Body of pancreas (tissue), 4 donors: ENCODE measurements at regions not wholly inside any gene's neighbourhood (a gene's known extent, or its start where the extent isn't known, plus 50 kb on each side); places are given as distances from the start of the nearest gene placed in this dataset.

Source experiments
- ATAC-seq: fragments of 150-250 bp; one replicate; pipeline ENCODE4 v1.9.1; 2016
- DNase-seq, 4 donors: peaks; one replicate each; pipeline ENCODE4 v3.0.0-alpha.2; 2019
- H3K27ac ChIP-seq, 4 donors: fragments of 200-600 bp; sonication (generic); 1 replicate in 3 of 4; 2 replicates in 1 of 4; pipeline versions ENCODE4 v1.5.1 to v1.6.1; 2016 to 2019; ENCODE audit warnings: mild to moderate bottlenecking in 1 of 4, mixed read lengths in 1 of 4, moderate library complexity in 1 of 4
- H3K27me3 ChIP-seq, 2 donors: fragments of 200-600 bp; sonication (generic); one replicate each; pipeline ENCODE4 v1.6.0; 2016; ENCODE audit warnings: mild to moderate bottlenecking in 1 of 2
- H3K36me3 ChIP-seq, 2 donors: fragments of 200-600 bp; sonication (generic); replicated peaks in 1 of 2; 2 replicates each; pipeline ENCODE4 v1.5.1; 2016; ENCODE audit warnings: low read depth in 2 of 2; ENCODE audit not compliant: insufficient read depth in 1 of 2
- H3K4me1 ChIP-seq: fragments of 200-600 bp; sonication (generic); one replicate; pipeline ENCODE4 v1.6.0; 2016
- H3K4me3 ChIP-seq, 2 donors: fragments of 200-600 bp; sonication (generic); 1 replicate in 1 of 2; 2 replicates in 1 of 2; pipeline ENCODE4 v1.5.1; 2016 to 2019
- H3K9me3 ChIP-seq, 3 donors: fragments of 200-600 bp; sonication (generic); 1 replicate in 2 of 3; 2 replicates in 1 of 3; pipeline ENCODE4 v1.5.1; 2016
- CTCF ChIP-seq, 7 experiments: fragments of 450-650 bp in 4 of 7; fragments of 200-600 bp in 3 of 7; sonication (generic) in 3 of 7; IDR thresholded peaks; one replicate each; pipeline ENCODE4 v1.5.1; 2016 to 2019; ENCODE audit warnings: antibody characterized with exemption in 7 of 7
- POLR2A ChIP-seq, 3 donors: fragments of 450-650 bp; IDR thresholded peaks; one replicate each; pipeline ENCODE4 v1.6.1; 2016; ENCODE audit warnings: antibody characterized with exemption in 3 of 3, mild to moderate bottlenecking in 2 of 3
- WGBS, 2 donors: methylation state at CpG; one replicate each; pipeline ENCODE4 v1.1.5; 2017; 5-methylcytosine and 5-hydroxymethylcytosine counted together
- intact Hi-C: fragments of 100-400 bp; cut with DNase I; formaldehyde crosslinking; loops from one replicate; pipeline ENCODE4 v1.15.1; 2023

GRCh38 chr11:133601641-133602040, 69.3 kb upstream of the OPCML start:
- H3K27me3 ChIP-seq: no peaks in the 10 kb centered on the region
- H3K27ac ChIP-seq: no peak overlapping the region
- no peaks in the 10 kb centered on the region for H3K36me3 ChIP-seq
- H3K4me3 ChIP-seq: no peak overlapping the region
- WGBS, 2 donors: 41 to 55% methylated on average over 3 of the region's 3 CpGs
- TF ChIP-seq CTCF (IDR thresholded peaks at IDR 0.05) (no peak), POLR2A (IDR thresholded peaks at IDR 0.05) (no peak)
- DNase-seq (no peak), ATAC-seq (no peak)
- intact Hi-C loops: no loop called here
- H3K4me1 ChIP-seq: no peaks in the 10 kb centered on the region
- H3K9me3 ChIP-seq: no peaks in the 10 kb centered on the region

- no peaks in the 10 kb centered on the region for H3K9me3 ChIP-seq
- intact Hi-C loops: no loop called here
- no peaks in the 10 kb centered on the region for H3K36me3 ChIP-seq
- H3K27me3 ChIP-seq: no peaks in the 10 kb centered on the region
- DNase-seq (no peak), ATAC-seq (no peak)
- no peaks in the 10 kb centered on the region for H3K4me1 ChIP-seq
- no peak for TF ChIP-seq POLR2A (IDR thresholded peaks at IDR 0.05)
- no peak for TF ChIP-seq CTCF (IDR thresholded peaks at IDR 0.05)
- H3K4me3 ChIP-seq: no peak overlapping the region
- no peak overlapping the region for H3K27ac ChIP-seq
- WGBS, 2 donors: 27 to 48% methylated on average over 6 of the region's 6 CpGs
These were observed 68.5 kb upstream of the OPCML start for GRCh38 chr11:133600786-133601185.

GRCh38 chr11:133600306-133600705, 68.0 kb upstream of the OPCML start:
- ATAC-seq (no peak), DNase-seq (no peak)
- no peaks in the 10 kb centered on the region for H3K9me3 ChIP-seq
- no peaks in the 10 kb centered on the region for H3K4me1 ChIP-seq
- no peaks in the 10 kb centered on the region for H3K36me3 ChIP-seq
- H3K4me3 ChIP-seq: no peak overlapping the region
- TF ChIP-seq CTCF (IDR thresholded peaks at IDR 0.05): no peak
- TF ChIP-seq POLR2A (IDR thresholded peaks at IDR 0.05): no peak
- H3K27me3 ChIP-seq: no peaks in the 10 kb centered on the region
- 80 to 87% methylated on average over 5 of the region's 5 CpGs for WGBS, 2 donors
- H3K27ac ChIP-seq: no peak overlapping the region
- intact Hi-C loops: no loop called here

- TF ChIP-seq CTCF (IDR thresholded peaks at IDR 0.05) (no peak), POLR2A (IDR thresholded peaks at IDR 0.05) (no peak)
- no peaks in the 10 kb centered on the region for H3K9me3 ChIP-seq
- DNase-seq (no peak), ATAC-seq (no peak)
- intact Hi-C loops: no loop called here
- H3K27me3 ChIP-seq: no peaks in the 10 kb centered on the region
- H3K4me3 ChIP-seq: no peak overlapping the region
- H3K27ac ChIP-seq: no peak overlapping the region
- H3K4me1 ChIP-seq: no peaks in the 10 kb centered on the region
- WGBS, 2 donors: 43 to 48% methylated on average over 3 of the region's 3 CpGs
- no peaks in the 10 kb centered on the region for H3K36me3 ChIP-seq
These were observed 66.6 kb upstream of the OPCML start for GRCh38 chr11:133598906-133599305.

- DNase-seq: no peak
- Histone ChIP-seq H3K4me1 (no peaks in the 10 kb centered on the region), H3K4me3 (no peak overlapping the region), H3K27ac (no peak overlapping the region), H3K9me3 (no peaks in the 10 kb centered on the region), H3K36me3 (no peaks in the 10 kb centered on the region), H3K27me3 (no peaks in the 10 kb centered on the region)
- TF ChIP-seq CTCF (IDR thresholded peaks at IDR 0.05): no peak
- no peak for TF ChIP-seq POLR2A (IDR thresholded peaks at IDR 0.05)
- intact Hi-C loops: no loop called here
- 60 to 62% methylated on average over 3 of the region's 3 CpGs for WGBS, 2 donors
- ATAC-seq: no peak
These were observed 64.9 kb upstream of the OPCML start for GRCh38 chr11:133597236-133597635.
